ENCODE measurements at regions not wholly inside any gene's neighbourhood (a gene's known extent, or its start where the extent isn't known, plus 50 kb on each side); places are given as distances from the start of the nearest gene placed in this dataset.

- Histone ChIP-seq H3K4me2 (ENCODE audit: insufficient read depth, low read length) (no peak overlapping the region), H3K27me3 (ENCODE audit: control insufficient read depth in 2 of 2, insufficient read depth in 2 of 2, low read length in 2 of 2) (no peaks in the 10 kb centered on the region), H3K9me3 (replicated peaks; ENCODE audit: control insufficient read depth, insufficient read depth, low read length) (peaks cover 12% of the 10 kb centered on the region), H3K79me2 (ENCODE audit: control insufficient read depth, insufficient read depth, low read length) (no peaks in the 10 kb centered on the region), H3K9me1 (replicated peaks; ENCODE audit: control insufficient read depth, extremely low read depth, insufficient read depth, low read length) (no peaks in the 10 kb centered on the region), H3K4me1 (ENCODE audit: control insufficient read depth, extremely low read depth, insufficient read depth, low read length) (no peaks in the 10 kb centered on the region), H2AFZ (ENCODE audit: low read depth, low read length) (no peak overlapping the region), H3K36me3 (ENCODE audit: control insufficient read depth in 2 of 2, extremely low read depth in 1 of 2, insufficient read depth in 2 of 2, low read length in 2 of 2) (no peaks in the 10 kb centered on the region), H3K4me3 (replicated peaks in 1 of 3; ENCODE audit: insufficient read depth in 1 of 3, low read depth in 1 of 3, low read length in 3 of 3) (no peak overlapping the region), H3K27ac (ENCODE audit: insufficient read depth, low read depth, low read length) (no peak overlapping the region), H4K20me1 (replicated peaks; ENCODE audit: control insufficient read depth, extremely low read depth, insufficient read depth, low read length) (no peaks in the 10 kb centered on the region), H3K9ac (replicated peaks; ENCODE audit: extremely low read depth, insufficient read depth, low read length) (no peak overlapping the region)
- DNase-seq (ENCODE audit: low read depth, low spot score) (no peak), FAIRE-seq (no peak)
- dilution Hi-C loops (cut with MboI; ENCODE audit: extremely low pct_ligation_motif_present, low sequenced_read_pairs) (no loop called here), intact Hi-C loops (cut with micrococcal nuclease) (no loop called here)
- TF ChIP-seq FOS (IDR thresholded peaks at IDR 0.05; ENCODE audit: borderline replicate concordance, insufficient read depth, low read length): no peak
- CTCF ChIA-PET: no interaction called here
- POLR2A ChIA-PET: no interaction called here
- BruUV-seq (replicated peaks): no TSS peak
Observed at GRCh38 chr10:131653140-131653539, 247.7 kb upstream of the PPP2R2D start.

- H3K9me1 ChIP-seq (replicated peaks; ENCODE audit: control insufficient read depth, extremely low read depth, insufficient read depth, low read length): no peaks in the 10 kb centered on the region
- no TSS peak for BruUV-seq (replicated peaks)
- H4K20me1 ChIP-seq (replicated peaks; ENCODE audit: control insufficient read depth, extremely low read depth, insufficient read depth, low read length): no peaks in the 10 kb centered on the region
- H2AFZ ChIP-seq (ENCODE audit: low read depth, low read length): no peak overlapping the region
- no peaks in the 10 kb centered on the region for H3K4me1 ChIP-seq (ENCODE audit: control insufficient read depth, extremely low read depth, insufficient read depth, low read length)
- no peaks in the 10 kb centered on the region for H3K79me2 ChIP-seq (ENCODE audit: control insufficient read depth, insufficient read depth, low read length)
- DNase-seq (ENCODE audit: low read depth, low spot score): no peak
- ChIA-PET CTCF (no interaction called here), POLR2A (no interaction called here)
- H3K36me3 ChIP-seq (ENCODE audit: control insufficient read depth in 2 of 2, extremely low read depth in 1 of 2, insufficient read depth in 2 of 2, low read length in 2 of 2): no peaks in the 10 kb centered on the region
- FAIRE-seq: no peak
- H3K9me3 ChIP-seq (replicated peaks; ENCODE audit: control insufficient read depth, insufficient read depth, low read length): peaks cover 9% of the 10 kb centered on the region
- no peak for TF ChIP-seq EZH2 (IDR thresholded peaks at IDR 0.05; ENCODE audit: borderline replicate concordance, low read depth, low read length, severe bottlenecking)
- no peak for TF ChIP-seq JUN (IDR thresholded peaks at IDR 0.05; ENCODE audit: borderline replicate concordance, insufficient read depth, insufficient read length, low read depth)
- no peak for TF ChIP-seq GATA2 (IDR thresholded peaks at IDR 0.05; ENCODE audit: insufficient read depth, insufficient read length, low read depth, low read length)
- dilution Hi-C loops (cut with MboI; ENCODE audit: extremely low pct_ligation_motif_present, low sequenced_read_pairs) (no loop called here), intact Hi-C loops (cut with micrococcal nuclease) (no loop called here)
- H3K4me3 ChIP-seq (replicated peaks in 1 of 3; ENCODE audit: insufficient read depth in 1 of 3, low read depth in 1 of 3, low read length in 3 of 3): no peak overlapping the region
- no peak overlapping the region for H3K9ac ChIP-seq (replicated peaks; ENCODE audit: extremely low read depth, insufficient read depth, low read length)
- H3K27ac ChIP-seq (ENCODE audit: insufficient read depth, low read depth, low read length): no peak overlapping the region
- no peak overlapping the region for H3K4me2 ChIP-seq (ENCODE audit: insufficient read depth, low read length)
- H3K27me3 ChIP-seq (ENCODE audit: control insufficient read depth in 2 of 2, insufficient read depth in 2 of 2, low read length in 2 of 2): no peaks in the 10 kb centered on the region
Observed at GRCh38 chr10:131653554-131654470, 247.0 kb upstream of the PPP2R2D start.
